NCI-H460 (cell line): ENCODE measurements at regions not wholly inside any gene's neighbourhood (a gene's known extent, or its start where the extent isn't known, plus 50 kb on each side); places are given as distances from the start of the nearest gene placed in this dataset.

ENCODE experiments used
- DNase-seq: peaks from one replicate; pipeline ENCODE4 v3.0.0-alpha.2; 2016; ENCODE audit warnings: low read depth; ENCODE audit errors: extremely low read depth

DNA sequence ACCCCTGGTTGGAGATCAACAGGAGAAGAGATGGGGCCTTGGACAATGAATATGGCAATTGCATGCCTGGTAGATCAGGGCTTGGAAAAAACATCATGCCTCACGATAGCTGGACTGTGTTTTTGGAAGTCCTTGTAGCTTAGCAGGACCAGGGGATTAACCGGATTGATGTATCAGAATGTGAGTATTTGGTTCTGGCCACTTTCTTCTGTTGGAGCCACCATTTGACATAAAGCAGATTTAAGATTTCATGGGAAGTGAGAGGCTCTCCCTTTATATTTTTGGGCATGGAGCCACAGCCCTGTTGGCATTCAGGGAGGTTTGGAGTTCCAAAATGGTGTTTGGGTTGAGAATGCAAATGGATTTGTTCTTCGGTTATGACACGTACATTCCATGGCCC is 424.7 kb upstream of the MAF start:
- DNase-seq: no peak

DNA sequence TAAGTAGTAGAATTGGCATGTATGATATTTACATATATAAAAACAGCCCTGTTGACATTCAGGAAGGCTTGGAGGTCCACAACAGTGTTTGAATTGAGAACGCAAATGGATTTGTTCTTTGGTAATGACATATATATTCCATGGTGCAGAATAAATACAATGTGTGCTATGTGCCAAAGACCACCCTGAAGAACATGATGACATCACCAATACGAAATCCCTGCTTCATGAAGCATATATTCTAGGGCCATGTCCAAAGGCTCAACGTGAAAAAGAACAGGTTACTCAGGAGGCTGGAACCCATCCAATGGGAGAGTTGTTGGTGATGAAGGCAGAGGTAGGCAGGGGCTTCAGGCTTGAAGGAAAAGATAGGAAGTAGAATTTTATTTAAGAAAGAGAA is 423.9 kb upstream of the MAF start:
- no peak for DNase-seq

DNA sequence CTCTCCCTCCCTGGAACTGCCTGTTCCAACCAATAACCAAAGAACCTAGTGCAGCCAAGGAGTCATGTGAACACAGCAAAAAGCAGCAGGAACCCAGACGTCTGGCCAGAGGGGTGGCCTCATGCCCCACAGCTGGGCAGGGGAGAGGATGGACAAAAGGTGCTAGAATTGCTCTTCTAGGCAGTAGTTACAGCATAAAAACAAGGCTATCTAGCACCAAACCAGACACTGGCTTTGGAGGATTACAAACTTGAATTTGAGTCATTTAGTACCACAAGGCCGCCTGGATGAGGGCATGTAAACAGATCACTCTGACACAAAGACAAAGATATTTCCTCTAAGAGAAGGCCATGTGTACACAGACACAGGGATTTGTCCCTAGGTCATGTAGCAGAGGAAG is 423.3 kb upstream of the MAF start:
- no peak for DNase-seq

DNA sequence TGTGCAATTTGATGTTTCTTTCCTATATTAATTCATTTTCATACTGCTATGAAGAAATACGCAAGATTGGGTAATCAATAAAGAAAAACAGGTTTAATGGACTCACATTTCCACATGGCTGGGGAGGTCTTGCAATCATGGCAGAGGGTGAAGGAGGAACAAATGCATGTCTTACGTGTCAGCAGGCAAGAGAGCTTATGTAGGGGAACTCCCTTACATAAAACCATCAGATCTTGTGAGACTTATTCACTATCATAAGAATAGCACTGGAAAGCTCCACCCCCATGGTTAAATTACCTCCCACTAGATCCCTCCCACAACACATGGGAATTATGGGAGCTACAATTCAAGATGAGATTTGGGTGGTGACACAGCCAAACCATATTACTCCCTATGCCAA is 418.9 kb upstream of the MAF start:
- DNase-seq: no peak

DNA sequence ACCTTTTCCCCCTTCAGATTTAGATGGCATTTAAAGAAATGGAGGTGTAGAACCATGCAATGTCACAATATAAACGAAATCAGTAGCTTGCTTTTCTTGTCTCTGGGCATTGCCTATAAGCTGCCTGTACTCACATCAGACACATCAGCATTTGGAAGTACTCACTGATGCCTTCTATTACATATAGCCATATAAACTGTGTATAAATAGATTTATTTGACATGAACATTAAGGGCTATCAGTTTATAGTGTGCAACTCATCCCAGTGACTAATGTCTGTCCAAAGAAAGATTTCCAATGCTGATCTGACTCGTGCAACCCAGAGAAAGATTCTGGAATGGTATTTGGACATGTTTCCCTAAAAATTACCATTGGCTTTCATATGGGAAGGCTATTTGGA is 417.9 kb upstream of the MAF start:
- no peak for DNase-seq

DNA sequence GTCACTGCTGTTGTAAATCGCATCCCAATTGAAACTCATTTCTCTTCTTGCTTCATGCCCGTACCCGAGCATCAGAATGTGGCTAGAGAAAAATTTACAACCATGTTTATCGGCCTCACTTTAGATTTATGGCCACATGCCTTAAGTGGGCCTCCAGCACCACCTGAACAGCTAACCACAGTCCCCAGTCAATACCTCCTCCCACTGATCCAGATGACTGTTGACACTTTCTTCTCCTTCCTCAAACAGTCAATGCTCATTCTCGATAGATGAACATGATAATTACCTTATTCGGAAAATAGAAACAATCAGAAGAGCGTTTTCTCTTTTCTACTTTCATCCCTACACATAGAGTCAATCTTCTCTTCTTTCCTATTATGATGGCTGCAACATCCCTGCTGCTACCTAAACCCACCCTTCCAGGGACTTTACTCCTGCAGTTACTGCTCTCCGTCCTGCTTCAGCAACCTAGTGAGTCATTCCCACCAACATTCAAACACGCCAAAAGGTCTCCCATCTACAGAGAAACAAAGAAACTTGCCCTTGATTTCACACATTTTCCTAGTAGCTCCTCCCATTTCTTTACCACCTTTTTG is 416.3 kb upstream of the MAF start:
- no peak for DNase-seq

DNA sequence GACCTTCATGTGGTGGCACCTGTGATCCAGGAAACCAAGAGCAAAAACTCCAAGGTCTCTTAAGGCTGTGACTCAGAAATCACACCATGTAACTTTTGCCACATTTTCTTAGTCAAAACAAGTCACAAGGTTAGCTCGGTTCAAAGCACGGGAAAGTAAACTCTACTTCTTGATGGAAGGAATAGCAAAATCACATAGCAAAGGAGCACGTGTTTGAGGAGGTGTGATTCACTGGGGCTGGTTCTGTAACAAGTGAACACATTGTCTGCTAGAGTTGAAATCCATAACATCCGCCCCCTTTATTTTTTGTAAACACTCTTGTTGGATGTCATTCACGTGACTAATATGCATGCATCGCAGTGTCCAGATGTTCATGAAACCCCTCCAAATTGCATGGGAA is 415.0 kb upstream of the MAF start:
- no peak for DNase-seq

DNA sequence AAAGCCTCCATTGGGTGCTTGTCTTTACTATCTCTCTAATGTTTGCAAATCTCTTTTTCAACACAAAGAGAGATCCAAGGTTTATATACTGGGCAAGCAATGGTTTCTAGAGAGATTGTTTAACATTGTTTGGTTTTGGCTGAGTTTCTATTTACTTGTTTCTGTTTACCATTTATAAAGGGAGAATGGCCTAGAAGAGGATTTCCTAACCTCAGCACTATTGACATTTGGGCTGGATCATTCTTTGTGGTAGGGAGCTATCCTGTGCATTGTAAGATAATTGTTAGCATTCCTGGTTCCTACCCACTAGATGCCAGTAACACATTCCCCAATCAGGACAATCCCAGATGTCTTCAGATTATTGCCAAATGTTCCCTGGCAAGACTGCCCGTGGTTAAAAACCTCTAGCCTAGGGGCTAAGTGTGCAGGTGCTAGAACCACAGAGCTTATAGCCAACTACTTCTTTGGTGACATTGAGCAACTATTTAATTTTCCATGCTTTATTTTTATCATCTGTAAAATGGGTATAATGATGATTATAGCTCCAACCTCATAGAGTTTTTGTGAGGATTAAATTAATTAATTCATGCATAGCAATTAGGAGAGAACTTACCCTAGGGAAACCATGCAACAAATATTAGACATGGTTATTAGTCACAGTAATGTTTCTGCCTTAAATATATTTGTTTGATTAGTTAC is 413.9 kb upstream of the MAF start:
- DNase-seq: no peak

DNA sequence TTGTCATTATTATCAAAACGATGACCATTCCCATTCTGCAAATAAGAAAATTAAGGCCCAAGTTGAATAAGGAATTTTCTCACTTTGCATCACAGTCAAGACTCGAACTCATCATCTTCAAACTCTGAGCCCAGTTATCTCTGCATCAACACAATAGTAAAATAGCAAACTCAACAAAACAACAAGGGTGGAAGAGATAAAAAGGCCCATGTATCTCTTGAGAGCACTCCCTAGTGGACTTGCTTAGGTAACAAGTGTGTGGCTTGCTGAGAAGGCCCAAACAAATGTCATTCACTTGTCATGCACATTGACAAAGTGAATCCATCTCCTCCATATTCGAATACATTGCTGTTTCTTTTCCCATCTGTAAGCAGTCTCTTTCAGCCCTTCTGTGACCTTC is 412.0 kb upstream of the MAF start:
- no peak for DNase-seq

DNA sequence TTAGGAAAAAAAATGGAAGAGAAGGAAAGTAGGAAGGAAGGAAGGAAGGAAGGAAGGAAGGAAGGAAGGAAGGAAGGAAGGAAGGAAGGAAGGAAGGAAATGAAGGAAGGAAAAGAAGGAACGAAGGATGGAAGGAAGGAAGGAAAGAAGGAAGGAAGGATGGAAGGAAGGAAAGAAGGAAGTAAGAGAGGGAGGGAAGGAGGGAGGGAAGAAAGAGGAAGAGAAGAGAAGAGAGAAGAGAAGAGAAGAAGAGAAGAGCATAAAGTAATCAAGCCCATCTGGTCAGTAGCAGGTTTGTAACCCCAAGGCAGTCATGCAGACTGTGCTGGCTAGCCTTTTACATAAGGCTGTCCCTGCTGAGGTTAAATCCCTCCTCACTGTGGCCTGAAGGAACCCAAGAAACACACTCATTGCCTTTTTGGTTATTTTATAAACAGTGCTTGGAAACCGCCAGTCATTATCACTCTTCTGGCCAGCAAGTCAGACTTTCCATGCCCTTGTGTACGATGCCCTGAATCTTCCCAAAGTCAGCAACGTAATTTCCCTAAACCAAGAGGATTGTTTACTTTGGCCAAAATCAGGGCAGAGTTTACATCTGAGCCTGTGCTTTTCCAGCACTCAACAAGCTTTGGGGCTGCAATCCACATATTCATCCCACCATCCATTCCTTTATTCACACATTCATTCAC is 409.6 kb upstream of the MAF start:
- DNase-seq: no peak

DNA sequence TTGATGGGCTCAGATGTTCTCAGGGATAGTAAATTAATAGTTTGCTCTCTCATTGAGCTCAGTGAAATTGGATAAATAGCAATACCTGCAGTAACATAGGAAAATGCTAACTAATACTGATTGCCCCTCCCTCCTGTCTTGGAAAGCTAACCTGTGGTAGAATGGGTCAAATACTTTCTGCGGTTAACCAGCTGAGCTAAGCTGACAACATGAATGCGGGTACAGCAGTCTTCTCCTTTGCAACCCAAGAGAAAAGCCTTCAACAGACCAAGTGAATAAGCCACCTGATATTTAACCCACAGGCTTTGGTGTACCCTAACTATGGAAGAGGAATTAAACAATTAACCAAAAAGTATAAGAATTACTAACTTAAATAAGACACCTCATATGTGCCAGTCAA is 408.3 kb upstream of the MAF start:
- DNase-seq: no peak

DNA sequence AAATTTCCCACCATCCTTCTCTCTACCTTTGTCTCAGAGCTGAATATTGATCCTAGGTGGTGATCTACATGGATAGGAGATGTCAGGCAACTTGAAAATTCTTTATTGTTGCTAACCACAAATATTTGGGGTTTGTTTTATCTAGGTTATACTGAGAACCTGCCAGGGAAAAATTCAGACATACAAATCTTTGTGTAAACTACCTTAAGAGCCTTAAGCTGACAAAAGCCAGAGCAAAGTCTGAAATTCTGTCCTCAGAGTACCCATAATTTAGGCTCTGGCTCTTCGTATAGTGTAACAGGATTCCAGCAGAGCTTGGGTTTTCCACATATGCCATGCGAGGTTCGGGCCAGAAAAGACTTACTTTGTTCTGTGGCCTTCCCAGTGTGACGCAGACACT is 406.7 kb upstream of the MAF start:
- DNase-seq: no peak

DNA sequence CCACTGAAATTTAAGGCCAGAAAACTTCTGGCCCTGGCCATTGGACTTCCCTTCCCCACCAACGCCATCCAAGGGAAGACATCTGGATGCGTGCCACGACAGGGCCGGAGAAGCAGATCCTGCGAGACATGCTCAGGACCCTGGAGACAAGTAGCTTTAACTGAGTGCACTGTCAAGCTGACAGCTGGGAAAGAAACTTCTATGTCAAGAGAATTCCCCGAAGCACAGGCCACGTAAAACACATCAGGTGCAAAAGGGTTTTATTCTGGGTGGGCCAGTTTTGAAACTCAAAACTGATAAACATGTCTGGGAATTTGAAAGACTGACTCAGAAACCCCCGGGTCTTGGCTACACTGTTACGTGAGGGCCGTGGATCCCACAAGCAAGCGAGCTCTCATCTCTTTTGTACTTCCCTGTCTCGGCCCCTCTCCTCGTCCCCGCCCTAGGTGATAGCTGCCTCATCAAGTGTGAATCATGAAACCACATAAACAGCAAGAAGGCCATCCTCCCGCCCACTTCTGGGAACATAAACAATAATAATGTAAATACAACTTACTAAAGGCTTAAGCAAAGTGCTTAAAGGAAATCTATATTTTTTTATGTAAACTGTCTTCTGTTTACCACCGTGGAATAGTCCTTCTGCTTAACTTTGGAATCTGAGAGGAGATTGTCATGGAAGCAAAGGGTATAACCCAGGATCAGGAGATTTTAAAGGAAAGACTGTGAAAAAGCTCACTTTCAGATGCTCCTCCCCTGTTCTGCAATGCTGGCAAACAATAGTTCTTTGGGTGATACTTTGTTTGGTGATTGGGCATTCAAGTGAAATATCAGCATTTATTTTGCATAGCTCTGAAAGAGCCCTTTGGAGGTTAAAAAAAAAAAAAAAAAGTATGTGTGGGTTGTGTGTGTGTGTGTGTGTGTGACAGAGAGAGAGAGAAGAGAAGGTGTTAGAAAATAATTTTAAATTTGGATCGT is 406.0 kb upstream of the MAF start:
- DNase-seq: peak; percentile 66

DNA sequence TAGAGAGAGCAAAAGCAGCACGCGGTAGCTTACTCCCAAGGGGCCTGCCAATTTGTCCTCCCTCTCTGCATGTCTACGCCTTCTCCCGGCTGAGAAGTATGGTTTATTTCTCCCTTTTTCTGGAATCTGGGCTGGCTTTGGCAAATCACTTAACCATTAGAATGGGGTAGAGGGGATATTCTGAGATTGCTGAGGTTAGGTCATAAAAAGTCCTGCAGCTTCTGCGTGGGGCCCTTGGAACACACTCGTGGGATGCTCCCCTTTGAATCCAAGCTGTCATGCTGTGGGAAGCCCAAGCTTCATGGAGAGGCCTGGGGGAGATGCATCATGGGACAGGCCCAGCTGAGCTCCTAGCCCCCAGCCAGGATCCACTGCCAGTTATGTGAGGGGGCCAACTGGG is 403.6 kb upstream of the MAF start:
- no peak for DNase-seq

DNA sequence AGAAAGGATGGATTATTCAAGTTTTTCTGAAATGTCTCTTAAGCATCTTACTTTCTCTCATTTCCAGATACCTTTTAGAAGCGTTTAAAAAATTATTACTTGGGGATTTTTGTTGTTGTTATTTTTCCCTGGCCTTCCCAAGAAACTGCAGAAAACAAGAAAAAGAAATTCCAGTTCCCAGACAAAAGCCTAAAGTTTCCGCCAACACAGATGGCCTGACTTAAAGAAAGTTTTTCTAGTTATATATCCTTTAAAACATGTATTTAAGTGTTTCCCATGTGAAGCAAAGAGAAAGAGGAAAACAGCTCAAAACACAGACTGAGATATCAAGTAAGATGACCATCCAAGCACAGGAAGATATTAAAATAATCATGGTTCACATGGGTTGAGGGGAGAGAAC is 401.7 kb upstream of the MAF start:
- no peak for DNase-seq

DNA sequence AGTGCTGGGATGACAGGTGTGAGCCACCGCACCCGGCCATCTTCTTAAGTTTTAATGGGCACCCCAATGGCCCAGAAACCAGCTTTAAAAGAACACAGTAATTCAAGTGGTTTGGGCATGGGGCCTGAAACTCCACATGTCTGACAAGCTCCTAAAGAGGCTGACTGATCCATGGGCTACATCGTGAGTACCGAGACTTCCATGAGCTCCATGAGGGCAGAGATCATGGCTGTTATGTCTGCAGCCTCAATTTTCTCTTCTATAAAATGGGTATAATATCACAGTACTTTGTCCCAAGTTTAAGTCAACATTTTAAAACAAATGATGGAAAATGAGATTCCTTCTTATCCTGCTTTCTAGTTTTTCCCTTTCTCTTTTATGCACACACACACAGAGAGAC is 397.6 kb upstream of the MAF start:
- no peak for DNase-seq

DNA sequence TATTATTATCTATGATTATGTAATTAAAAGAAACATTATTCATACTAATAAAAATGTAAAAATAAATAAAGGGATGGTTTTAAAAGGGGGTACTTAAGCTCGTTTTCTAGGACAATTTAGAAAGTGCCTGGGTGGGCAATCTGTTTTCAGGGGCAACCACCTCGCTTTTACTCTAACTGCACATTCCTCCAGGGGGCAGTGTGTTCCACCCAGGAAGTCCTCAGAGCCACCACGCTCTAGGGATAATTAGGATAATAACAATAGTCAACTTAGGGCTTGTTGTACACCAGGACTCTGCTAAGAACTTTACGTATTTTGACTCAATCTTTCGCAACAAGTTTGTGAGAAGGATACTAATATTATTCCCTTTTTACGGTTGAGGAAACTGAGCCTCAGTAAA is 396.7 kb upstream of the MAF start:
- no peak for DNase-seq

DNA sequence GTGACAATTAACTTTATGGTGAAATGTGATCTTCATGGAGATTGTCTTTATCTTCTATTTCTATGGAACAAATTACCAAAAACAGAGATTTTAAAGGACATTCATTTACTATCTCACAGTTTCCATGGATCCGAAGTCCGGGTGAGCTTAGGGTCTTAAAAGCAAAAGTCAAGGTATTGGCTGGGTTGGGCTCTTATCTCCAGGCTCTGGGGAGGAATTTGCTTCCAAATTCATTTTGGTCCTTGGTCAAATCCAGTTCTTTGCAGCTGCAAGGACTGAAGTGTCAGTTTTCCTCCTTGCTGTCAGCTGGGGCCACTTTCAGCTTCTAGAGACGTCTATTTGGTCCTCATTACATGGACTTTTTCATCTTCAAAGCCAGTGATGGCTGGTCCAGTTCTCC is 395.8 kb upstream of the MAF start:
- no peak for DNase-seq

DNA sequence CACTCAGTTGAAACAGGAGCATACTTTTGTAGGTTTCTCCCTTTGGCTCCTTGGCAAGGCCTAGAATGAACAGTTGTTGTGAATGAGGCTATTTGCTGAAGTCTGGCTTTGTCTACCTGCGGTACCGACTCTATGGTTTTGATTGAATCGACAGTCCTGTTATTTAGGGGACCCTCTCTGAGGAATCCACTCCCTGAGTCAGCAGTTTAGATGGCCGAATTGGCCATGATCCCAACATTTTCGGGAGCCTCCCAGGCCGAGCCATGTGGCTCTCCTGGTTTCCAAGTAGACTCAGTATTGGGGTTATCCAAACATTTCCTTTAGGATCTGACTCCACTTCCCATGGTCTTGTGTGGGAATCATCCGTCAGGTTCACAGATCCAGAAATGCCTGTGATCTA is 394.8 kb upstream of the MAF start:
- DNase-seq: no peak

DNA sequence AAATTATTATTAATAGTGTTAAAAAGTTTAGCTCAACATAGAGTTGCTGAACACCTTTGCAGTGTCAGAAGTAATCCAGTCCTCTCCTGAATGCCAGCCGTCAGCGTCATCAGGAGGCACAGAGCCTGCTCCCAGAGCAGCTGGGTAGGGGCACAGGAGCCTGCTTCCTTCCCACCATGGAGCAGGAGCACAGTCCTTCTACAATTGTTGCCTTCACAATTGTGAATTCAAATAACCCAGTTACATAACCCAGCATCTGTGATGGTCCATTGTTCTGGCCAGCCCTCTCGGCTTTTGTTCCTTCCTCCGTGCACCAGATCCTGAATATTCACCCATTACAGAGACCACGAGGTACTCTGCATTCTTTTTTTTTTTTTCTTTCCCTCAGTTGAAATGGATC is 393.9 kb upstream of the MAF start:
- DNase-seq: no peak

DNA sequence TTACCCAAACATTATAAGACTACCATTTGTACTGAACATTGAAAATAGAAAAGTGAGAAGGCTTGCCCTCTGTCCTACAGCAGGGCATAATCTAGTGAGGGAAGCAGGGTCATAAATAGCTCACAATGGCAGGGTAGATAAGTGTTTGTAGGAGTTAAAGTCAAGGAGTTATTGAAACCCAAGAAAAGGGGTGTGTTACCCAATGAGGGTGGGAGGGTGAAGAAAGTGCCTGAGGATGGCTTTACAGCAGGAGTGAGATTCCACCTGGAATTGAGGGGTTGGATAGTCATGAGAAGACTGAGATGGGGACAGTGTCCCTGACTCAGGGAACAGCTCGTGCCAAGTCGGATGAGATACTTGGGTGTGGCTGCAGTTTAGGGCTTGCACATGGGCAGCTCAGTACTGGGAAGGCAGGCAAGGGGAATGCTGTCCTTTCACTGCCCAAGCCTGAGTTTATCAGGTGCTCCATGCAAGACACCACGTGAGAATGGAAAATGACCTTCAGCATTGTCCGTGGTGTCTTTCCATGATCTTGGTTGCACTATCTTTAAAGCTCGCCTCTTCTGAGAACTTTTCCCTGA is 393.2 kb upstream of the MAF start:
- DNase-seq: no peak
